ENCODE measurements at regions not wholly inside any gene's neighbourhood (a gene's known extent, or its start where the extent isn't known, plus 50 kb on each side); places are given as distances from the start of the nearest gene placed in this dataset.

DNA sequence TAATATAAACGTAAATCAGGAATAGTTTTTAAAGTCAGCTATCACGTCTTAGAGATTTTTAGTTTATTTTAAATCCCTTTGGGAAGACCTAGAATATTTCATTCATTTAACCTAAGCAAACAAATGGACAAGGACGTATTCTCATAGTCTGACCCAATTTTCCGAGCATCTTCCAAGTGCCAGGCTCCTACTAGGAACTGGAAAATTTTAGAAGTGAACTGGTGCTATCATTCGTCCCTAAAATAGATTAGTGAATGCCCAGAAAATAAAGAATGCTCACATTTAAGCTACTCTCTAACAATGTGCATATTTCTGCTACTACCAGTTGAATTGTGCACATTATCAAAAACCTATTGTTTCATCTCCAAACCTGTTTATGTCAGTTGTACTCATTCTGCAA lies 120.1 kb downstream of the ZFAND4 start:
- TF ChIP-seq, protein P1, sequence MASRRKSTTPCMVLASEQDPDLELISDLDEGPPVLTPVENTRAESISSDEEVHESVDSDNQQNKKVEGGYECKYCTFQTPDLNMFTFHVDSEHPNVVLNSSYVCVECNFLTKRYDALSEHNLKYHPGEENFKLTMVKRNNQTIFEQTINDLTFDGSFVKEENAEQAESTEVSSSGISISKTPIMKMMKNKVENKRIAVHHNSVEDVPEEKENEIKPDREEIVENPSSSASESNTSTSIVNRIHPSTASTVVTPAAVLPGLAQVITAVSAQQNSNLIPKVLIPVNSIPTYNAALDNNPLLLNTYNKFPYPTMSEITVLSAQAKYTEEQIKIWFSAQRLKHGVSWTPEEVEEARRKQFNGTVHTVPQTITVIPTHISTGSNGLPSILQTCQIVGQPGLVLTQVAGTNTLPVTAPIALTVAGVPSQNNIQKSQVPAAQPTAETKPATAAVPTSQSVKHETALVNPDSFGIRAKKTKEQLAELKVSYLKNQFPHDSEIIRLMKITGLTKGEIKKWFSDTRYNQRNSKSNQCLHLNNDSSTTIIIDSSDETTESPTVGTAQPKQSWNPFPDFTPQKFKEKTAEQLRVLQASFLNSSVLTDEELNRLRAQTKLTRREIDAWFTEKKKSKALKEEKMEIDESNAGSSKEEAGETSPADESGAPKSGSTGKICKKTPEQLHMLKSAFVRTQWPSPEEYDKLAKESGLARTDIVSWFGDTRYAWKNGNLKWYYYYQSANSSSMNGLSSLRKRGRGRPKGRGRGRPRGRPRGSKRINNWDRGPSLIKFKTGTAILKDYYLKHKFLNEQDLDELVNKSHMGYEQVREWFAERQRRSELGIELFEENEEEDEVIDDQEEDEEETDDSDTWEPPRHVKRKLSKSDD (conservative IDR thresholded peaks at IDR 0.05; ENCODE audit: low read length), result no peak
- TF ChIP-seq RAD21 (CRISPR knock-in tag; conservative IDR thresholded peaks at IDR 0.05 in 1 of 2, IDR thresholded peaks at IDR 0.05 in 1 of 2), result no peak

All from K562 (cell line).